Activated CD8-positive, alpha-beta T cell treated with anti-CD3 and anti-CD28 coated beads for 36 hours (primary cell): ENCODE measurements at regions not wholly inside any gene's neighbourhood (a gene's known extent, or its start where the extent isn't known, plus 50 kb on each side); places are given as distances from the start of the nearest gene placed in this dataset.

Source experiments
- ATAC-seq: fragments of 200-7000 bp; cut with Tn5 transposase; one replicate; pipeline ENCODE4 v1.10.0; 2021; ENCODE audit warnings: mild to moderate bottlenecking, moderate library complexity
- CTCF ChIA-PET: fragments of 350-600 bp; sonication (Branson Sonifier 250); formaldehyde crosslinking; loops from one replicate; lab custom pipeline; 2021; ENCODE audit warnings: antibody characterized with exemption; lab: Charles Lee
- POLR2A ChIA-PET: fragments of 350-600 bp; sonication (Branson Sonifier 250); formaldehyde crosslinking; loops from one replicate; lab custom pipeline; 2021; ENCODE audit warnings: antibody characterized with exemption; lab: Charles Lee
- DNase-seq: peaks from one replicate; pipeline ENCODE4 v3.0.0-alpha.2; 2020
- H3K27ac Mint-ChIP-seq: one replicate; pipeline ENCODE4 v1.8.0; 2021; ENCODE audit warnings: mild to moderate bottlenecking, mixed read lengths
- H3K27me3 Mint-ChIP-seq: one replicate; pipeline ENCODE4 v1.8.0; 2021; ENCODE audit warnings: mixed read lengths
- H3K36me3 Mint-ChIP-seq: one replicate; pipeline ENCODE4 v1.8.0; 2021; ENCODE audit warnings: low read depth, mixed read lengths
- H3K4me1 Mint-ChIP-seq: one replicate; pipeline ENCODE4 v1.8.0; 2021; ENCODE audit warnings: low read depth, mixed read lengths
- H3K4me3 Mint-ChIP-seq: one replicate; pipeline ENCODE4 v1.8.0; 2021; ENCODE audit warnings: mild to moderate bottlenecking, moderate library complexity, mixed read lengths
- H3K9me3 Mint-ChIP-seq: one replicate; pipeline ENCODE4 v1.8.0; 2021; ENCODE audit warnings: mixed read lengths
- CTCF ChIP-seq: fragments of 200-600 bp; IDR thresholded peaks from one replicate; pipeline ENCODE4 v1.8.0; 2022; ENCODE audit warnings: antibody characterized with exemption, mild to moderate bottlenecking
- intact Hi-C: fragments of 100-400 bp; cut with micrococcal nuclease; formaldehyde crosslinking; loops from one replicate; pipeline ENCODE4 v1.10.0; 2022

GRCh38 chr1:47562147-47562546, 124.3 kb downstream of the FOXD2 start:
- ChIA-PET POLR2A (no interaction called here), CTCF (no interaction called here)
- TF ChIP-seq CTCF, result no peak
- no peak for ATAC-seq
- Mint-ChIP-seq H3K27me3 (peaks cover 6% of the 10 kb centered on the region), H3K4me1 (peaks cover 4% of the 10 kb centered on the region), H3K4me3 (no peak overlapping the region), H3K27ac (no peak overlapping the region), H3K9me3 (no peaks in the 10 kb centered on the region), H3K36me3 (no peaks in the 10 kb centered on the region)
- intact Hi-C loops, result no loop called here
- DNase-seq, result no peak

GRCh38 chr1:47562799-47563198, 125.0 kb downstream of the FOXD2 start:
- no peak for TF ChIP-seq CTCF
- H3K4me1 Mint-ChIP-seq, result peaks cover 4% of the 10 kb centered on the region
- intact Hi-C loops, result no loop called here
- DNase-seq, result no peak
- no peak for ATAC-seq
- H3K27ac Mint-ChIP-seq, result no peak overlapping the region
- H3K9me3 Mint-ChIP-seq, result no peaks in the 10 kb centered on the region
- CTCF ChIA-PET, result no interaction called here
- no peaks in the 10 kb centered on the region for H3K36me3 Mint-ChIP-seq
- H3K4me3 Mint-ChIP-seq, result no peak overlapping the region
- POLR2A ChIA-PET, result no interaction called here
- peaks cover 6% of the 10 kb centered on the region for H3K27me3 Mint-ChIP-seq

- no peak for ATAC-seq
- Mint-ChIP-seq H3K9me3 (no peaks in the 10 kb centered on the region), H3K4me3 (no peak overlapping the region), H3K27ac (no peak overlapping the region), H3K27me3 (peaks cover 6% of the 10 kb centered on the region), H3K36me3 (no peaks in the 10 kb centered on the region), H3K4me1 (peaks cover 4% of the 10 kb centered on the region)
- TF ChIP-seq CTCF, result no peak
- intact Hi-C loops, result no loop called here
- ChIA-PET CTCF (no interaction called here), POLR2A (no interaction called here)
- DNase-seq, result no peak
Measured at GRCh38 chr1:47563201-47563600, 125.4 kb downstream of the FOXD2 start.

GRCh38 chr1:47564570-47564969, 126.7 kb downstream of the FOXD2 start:
- H3K9me3 Mint-ChIP-seq, result no peaks in the 10 kb centered on the region
- ChIA-PET POLR2A (interaction anchor here (1.2 kb wide), 1 partner anchor 12 kb away, joined by 3 read pairs; no protein-coding TSS in a partner anchor), CTCF (no interaction called here)
- no peak overlapping the region for H3K4me3 Mint-ChIP-seq
- ATAC-seq, result no peak
- H3K36me3 Mint-ChIP-seq, result no peaks in the 10 kb centered on the region
- H3K4me1 Mint-ChIP-seq, result peaks cover 4% of the 10 kb centered on the region
- DNase-seq, result no peak
- peaks cover 8% of the 10 kb centered on the region for H3K27me3 Mint-ChIP-seq
- intact Hi-C loops, result no loop called here
- H3K27ac Mint-ChIP-seq, result no peak overlapping the region
- TF ChIP-seq CTCF, result no peak

- no peaks in the 10 kb centered on the region for H3K9me3 Mint-ChIP-seq
- no peaks in the 10 kb centered on the region for H3K36me3 Mint-ChIP-seq
- ATAC-seq (no peak), DNase-seq (no peak)
- peaks cover 4% of the 10 kb centered on the region for H3K4me1 Mint-ChIP-seq
- ChIA-PET CTCF (no interaction called here), POLR2A (no interaction called here)
- no peak for TF ChIP-seq CTCF
- H3K4me3 Mint-ChIP-seq, result no peak overlapping the region
- intact Hi-C loops, result no loop called here
- no peak overlapping the region for H3K27ac Mint-ChIP-seq
- peaks cover 8% of the 10 kb centered on the region for H3K27me3 Mint-ChIP-seq
Measured at GRCh38 chr1:47565092-47565491, 127.2 kb downstream of the FOXD2 start.
